Coronary artery (tissue), 2 donors: ENCODE measurements at regions not wholly inside any gene's neighbourhood (a gene's known extent, or its start where the extent isn't known, plus 50 kb on each side); places are given as distances from the start of the nearest gene placed in this dataset.

Experiments used
- DNase-seq: peaks from one replicate; pipeline ENCODE4 v3.0.0-alpha.2; 2017; ENCODE audit warnings: low spot score
- H3K27ac ChIP-seq, 2 donors: fragments of 200-600 bp; sonication (generic); one replicate each; pipeline ENCODE4 v1.5.1; 2016 to 2019
- H3K4me3 ChIP-seq: fragments of 200-600 bp; sonication (generic); 2 replicates; pipeline ENCODE4 v1.5.1; 2016; ENCODE audit warnings: mild to moderate bottlenecking, moderate library complexity
- TF ChIP-seq, protein P1 (sequence below): fragments of 200-600 bp; sonication (generic); IDR thresholded peaks from one replicate; pipeline ENCODE4 v1.5.1; 2019; ENCODE audit warnings: antibody characterized with exemption

DNA sequence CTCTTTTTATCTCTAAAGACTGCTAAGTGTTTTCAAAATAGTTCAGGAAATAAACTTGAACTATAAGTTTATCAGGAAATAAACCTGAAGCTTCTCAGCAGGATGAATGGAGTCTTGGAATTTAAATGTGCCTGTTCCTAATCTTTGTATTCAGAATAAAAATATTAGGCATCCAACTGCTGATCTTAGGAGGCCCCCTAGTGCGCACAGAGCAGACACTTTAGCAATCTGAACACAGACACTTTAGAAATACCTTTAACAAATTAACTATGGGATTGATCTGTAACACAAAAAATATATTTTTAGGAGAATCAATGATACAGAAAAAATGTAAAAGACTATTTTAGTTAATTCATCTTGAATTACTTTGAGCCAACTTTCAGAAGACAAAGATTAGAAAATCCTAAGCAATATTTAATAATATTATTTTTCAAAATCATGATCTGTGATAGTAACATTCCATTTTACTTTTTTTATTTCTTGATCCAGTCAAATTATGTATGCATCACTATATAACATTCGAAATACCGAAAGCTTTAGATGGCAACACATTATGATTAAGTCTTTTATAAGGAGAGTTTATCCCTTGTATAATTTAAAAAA, 80.9 kb downstream of the SLC41A2 start:
- H3K27ac ChIP-seq: no peak overlapping the region
- no peak overlapping the region for H3K4me3 ChIP-seq
- DNase-seq: no peak
- TF ChIP-seq, protein P1, sequence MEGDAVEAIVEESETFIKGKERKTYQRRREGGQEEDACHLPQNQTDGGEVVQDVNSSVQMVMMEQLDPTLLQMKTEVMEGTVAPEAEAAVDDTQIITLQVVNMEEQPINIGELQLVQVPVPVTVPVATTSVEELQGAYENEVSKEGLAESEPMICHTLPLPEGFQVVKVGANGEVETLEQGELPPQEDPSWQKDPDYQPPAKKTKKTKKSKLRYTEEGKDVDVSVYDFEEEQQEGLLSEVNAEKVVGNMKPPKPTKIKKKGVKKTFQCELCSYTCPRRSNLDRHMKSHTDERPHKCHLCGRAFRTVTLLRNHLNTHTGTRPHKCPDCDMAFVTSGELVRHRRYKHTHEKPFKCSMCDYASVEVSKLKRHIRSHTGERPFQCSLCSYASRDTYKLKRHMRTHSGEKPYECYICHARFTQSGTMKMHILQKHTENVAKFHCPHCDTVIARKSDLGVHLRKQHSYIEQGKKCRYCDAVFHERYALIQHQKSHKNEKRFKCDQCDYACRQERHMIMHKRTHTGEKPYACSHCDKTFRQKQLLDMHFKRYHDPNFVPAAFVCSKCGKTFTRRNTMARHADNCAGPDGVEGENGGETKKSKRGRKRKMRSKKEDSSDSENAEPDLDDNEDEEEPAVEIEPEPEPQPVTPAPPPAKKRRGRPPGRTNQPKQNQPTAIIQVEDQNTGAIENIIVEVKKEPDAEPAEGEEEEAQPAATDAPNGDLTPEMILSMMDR: peak; percentile 36

GRCh38 chr12:104873374-104873773, 84.7 kb downstream of the SLC41A2 start:
- TF ChIP-seq, protein P1: no peak
- no peak for DNase-seq
- no peak overlapping the region for H3K27ac ChIP-seq
- no peak overlapping the region for H3K4me3 ChIP-seq

DNA sequence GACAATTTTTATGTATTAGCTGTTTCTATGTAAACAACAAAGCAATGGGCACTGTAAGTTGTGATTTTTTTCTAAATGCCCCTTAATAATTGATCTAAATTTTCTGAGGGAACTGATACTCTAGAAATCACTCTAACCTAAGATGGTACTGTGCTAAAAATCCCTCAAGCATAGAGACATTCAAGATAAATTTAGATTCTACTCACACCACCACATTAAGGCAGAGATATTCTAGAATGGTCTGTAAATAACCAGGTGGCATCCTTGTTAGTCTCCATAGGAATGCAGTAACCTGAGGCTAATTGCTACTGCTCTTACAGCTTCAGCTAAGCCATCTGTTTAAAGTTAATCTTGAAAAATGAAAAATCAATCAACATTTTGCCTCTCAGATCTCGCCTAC, 87.3 kb downstream of the SLC41A2 start:
- TF ChIP-seq, protein P1: no peak
- Histone ChIP-seq H3K4me3 (no peak overlapping the region), H3K27ac (no peak overlapping the region)
- DNase-seq: no peak

DNA sequence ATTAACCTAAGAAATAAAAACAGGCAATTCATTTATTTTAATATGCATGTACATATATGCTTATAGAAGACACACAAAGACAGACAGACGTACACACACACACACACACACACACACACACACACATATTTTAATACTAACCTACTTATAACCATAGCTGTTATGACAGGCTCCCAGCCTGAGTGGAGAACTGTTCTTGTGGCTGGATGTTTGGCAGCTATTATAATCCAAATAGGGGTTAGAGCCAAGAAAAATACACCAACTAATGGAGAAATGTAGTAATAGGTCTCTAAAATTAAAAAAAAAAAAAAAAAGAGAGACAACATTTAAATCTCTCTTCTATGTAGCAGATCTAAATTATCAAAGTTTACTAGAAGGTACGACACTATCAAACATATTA, 91.8 kb downstream of the SLC41A2 start:
- DNase-seq: no peak
- Histone ChIP-seq H3K27ac (no peak overlapping the region), H3K4me3 (no peak overlapping the region)
- TF ChIP-seq, protein P1: no peak

- peak overlapping the region; percentile 24 to 61 for H3K27ac ChIP-seq
- no peak overlapping the region for H3K4me3 ChIP-seq
- TF ChIP-seq, protein P1: no peak
- DNase-seq: no peak
Observed at GRCh38 chr12:104865080-104865479, 93.0 kb downstream of the SLC41A2 start.

- Histone ChIP-seq H3K4me3 (no peak overlapping the region), H3K27ac (peak overlapping the region; percentile 24 to 61)
- TF ChIP-seq, protein P1: no peak
- DNase-seq: no peak
Observed at GRCh38 chr12:104864668-104865067, 93.4 kb downstream of the SLC41A2 start.

DNA sequence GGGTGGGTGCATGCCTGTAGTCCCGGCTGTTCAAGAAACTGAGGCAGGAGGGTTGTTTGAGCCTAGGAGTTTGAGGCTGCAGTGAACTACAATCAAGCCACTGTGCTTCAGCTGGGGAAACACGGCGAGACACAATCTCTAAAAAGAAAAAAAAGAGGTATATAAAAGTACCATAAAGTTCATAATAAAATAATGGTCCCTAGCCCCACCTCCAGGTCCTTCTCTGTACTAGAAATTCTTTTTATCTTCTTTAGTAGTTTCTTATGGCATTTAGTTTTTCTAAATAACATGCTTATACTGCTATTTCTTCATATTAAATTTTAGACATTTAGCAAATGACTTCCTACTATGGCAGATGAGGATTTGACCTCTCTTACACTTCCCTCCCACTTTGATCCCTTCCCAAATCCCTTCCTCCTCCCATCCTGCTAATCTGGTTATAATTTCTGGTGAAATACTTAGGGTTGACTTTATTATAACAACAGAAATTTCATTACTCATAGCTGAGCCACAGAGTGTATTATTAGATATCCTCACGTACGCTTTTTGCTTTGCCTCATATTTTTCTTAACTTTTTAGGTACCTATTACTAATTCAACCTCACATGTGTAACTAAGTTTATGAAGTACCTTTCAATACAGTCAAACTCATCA, 94.7 kb downstream of the SLC41A2 start:
- TF ChIP-seq, protein P1: no peak
- no peak for DNase-seq
- Histone ChIP-seq H3K27ac (peak overlapping the region; percentile 61 to 66), H3K4me3 (no peak overlapping the region)
